ENCODE measurements at regions not wholly inside any gene's neighbourhood (a gene's known extent, or its start where the extent isn't known, plus 50 kb on each side); places are given as distances from the start of the nearest gene placed in this dataset.

DNA sequence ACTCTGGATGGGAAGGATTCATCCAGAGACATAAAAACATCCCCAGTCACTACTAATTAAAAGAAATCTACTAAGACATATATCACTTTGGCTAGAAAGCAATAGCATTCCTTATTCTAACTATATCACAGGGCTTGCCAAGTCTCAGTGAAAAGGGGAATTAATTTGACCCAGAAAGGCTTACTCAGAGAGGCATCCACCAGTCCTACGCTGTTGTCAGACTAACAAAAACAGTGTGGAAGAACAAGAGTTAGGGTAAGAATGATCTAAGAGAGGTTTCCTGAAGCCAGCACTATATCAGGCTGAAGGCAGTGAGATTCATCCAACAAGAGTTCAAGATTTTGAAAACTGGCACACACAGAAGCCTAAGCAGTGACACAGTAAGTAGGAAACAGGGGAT, 126.1 kb downstream of the GDAP2 start:
- DNase-seq (ENCODE audit: low spot score), result no peak

DNA sequence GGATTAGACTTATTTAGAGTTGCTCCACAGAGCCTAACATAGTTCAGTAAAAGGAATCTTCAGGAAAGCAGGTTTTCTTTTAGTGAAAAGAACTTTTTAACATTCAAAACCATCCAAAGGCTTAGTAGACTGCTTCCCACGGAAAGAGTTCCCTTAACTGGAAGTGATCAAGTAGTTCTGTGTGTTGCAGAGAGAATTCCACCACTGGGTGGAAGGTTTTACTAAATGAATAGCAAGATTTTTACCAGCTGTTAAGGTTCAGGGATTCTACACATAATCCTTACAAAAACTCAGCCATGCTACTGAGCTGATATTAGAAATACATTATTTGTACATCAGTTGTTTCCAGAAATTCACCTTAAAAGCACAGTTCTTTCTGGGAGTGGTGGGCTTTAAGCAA, 119.7 kb downstream of the GDAP2 start:
- no peak for DNase-seq (ENCODE audit: low spot score)

- no peak for DNase-seq (ENCODE audit: low spot score)
These were observed 118.9 kb downstream of the GDAP2 start for GRCh38 chr1:117810553-117810952.

DNA sequence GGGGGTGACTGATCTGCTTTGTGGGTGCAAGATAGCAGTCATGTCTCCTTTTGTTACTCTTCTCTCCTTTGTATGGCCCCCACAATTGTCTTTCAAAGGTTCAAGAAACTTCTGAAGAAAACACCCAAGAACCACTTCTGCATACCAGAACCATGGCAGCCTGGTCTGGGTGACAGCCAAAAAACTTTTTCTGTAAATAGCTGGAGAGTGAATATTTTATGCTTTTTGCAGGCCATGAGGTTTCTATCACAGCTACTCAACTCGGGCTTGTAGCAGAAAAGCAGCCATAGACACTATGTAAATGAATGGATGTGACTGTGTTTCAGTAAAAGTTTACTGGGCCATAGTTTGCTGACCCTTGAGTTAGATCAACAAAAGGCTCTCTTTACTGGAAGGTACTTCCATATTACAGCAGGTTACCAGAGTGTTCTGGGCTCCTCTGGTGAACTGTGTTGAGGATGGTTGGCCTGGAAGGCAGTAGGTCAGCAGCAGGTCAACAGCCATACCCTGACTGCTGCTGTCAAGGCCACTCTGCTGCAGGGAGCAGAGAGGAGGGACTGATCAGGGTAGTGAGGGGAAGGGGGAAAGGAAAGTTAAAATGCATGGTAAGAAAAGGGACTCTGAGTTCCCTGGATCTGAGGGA, 116.4 kb downstream of the GDAP2 start:
- no peak for DNase-seq (ENCODE audit: low spot score)
